Activated CD4-positive, alpha-beta T cell treated with anti-CD3 and anti-CD28 coated beads, Interleukin-2, Interleukin-6, amounts not matched to agents 100 ng/mL and 50 ng/mL, durations not matched to agents 16 hours and 8 hours (primary cell): ENCODE measurements at regions not wholly inside any gene's neighbourhood (a gene's known extent, or its start where the extent isn't known, plus 50 kb on each side); places are given as distances from the start of the nearest gene placed in this dataset.

Source experiments
- DNase-seq: peaks from one replicate; pipeline ENCODE4 v3.0.0-alpha.2; 2020

DNA sequence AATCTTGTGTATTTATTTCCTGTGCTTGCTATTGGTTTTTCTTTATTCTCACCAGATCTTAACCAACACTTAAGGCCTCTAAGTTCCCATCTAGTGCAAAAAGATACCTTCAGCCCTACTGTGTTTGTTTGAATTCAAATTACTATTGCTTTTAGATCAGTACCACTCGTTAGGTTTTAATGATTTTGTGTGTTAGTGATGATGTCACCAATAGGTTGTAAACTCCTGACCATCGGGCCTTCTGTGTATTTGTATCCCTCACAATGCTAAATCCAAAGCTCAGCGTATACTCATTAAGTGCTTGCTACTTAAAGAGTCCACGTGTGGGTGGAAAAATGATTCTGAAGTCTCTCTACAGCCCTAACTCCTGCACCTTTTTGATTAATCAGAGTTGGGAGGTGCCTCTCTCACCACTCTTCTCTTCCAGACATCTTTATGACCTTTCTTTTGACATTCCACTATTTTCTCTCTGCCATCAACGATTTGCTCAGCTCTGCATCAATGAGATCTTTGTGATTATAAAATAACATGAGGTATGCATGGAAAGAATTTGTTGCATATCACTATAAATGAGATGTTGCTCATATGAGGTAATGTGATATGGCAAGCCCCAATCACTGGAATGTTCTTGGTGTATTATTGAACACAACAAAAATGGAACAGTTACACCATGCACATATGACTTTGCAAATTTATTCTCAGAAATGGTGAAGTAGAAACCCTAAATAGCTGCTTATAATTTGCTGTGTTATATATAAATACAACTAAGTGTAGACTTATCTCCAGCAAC lies 55.1 kb upstream of the LAMA2 start:
- DNase-seq, result no peak

DNA sequence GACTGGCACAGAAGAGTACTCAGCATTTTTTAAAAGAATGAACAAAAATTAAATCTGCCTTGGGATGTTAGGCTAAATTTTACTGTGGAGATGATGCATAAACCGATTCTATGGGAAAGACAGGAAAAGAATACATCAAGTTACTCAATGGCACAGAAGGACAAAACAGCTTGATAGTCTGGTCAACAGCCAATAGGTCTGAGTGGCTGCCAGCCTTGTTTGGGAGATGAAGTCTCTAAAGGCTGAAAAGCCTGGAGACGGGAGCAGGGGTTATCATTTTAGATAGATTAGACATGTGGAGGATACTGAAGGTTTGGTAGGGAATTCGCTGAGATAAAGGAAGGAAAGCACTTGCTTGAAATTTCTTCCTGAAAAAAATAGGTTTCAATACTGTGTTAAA lies 56.3 kb upstream of the LAMA2 start:
- no peak for DNase-seq

DNA sequence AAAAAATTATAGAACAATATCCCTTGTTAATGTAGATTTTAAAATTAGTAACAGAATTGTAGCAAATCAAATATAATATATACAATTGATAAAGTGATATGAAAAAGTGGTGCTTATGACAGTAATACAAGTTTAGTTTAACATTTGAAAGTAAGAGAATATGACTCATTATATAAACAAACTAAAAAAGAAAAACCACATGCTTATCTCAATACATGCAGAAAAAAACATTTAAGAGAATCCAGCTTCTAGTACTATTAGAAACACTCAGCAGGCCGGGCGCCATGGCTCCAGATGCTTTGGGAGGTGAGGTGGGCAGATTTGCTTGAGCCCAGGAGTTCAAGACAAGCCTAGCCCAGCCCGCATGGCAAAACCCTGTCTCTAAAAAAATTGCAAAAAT lies 60.7 kb upstream of the LAMA2 start:
- DNase-seq, result no peak

DNA sequence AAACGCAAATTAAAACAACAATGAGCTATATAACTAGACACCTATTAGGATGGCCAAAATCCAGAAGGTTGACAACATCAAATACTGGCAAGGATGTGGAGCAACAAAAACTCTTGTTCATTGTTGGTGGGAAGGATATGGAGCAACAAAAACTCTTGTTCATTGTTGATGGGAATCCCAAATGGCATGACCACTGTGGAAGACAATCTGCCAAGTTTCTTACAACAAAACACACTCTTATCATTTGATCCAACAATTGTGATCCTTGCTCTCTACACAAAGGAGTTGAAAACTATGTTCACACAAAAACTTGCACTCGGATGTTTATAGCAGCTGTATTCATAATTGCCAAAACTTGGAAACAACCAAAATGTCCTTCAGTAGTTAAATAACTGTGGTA lies 61.8 kb upstream of the LAMA2 start:
- DNase-seq, result no peak

DNA sequence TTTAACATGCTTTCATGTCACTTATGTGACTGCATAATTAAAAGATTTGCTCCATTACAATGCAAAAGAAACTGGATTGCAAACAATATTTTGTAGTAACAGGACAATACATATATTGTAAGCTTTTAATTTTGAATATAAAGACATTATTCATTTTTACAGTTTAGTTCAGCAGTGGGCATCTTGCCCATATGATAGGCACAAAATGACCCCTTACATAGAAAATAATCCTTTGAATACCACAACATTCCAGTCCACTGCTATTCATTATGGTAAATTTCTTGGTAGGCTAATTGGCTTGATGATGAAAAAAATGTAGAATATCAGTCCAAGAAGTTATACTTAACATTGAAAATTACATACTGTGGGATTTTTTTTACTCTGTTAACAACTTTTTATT lies 74.1 kb upstream of the LAMA2 start:
- DNase-seq, result no peak

DNA sequence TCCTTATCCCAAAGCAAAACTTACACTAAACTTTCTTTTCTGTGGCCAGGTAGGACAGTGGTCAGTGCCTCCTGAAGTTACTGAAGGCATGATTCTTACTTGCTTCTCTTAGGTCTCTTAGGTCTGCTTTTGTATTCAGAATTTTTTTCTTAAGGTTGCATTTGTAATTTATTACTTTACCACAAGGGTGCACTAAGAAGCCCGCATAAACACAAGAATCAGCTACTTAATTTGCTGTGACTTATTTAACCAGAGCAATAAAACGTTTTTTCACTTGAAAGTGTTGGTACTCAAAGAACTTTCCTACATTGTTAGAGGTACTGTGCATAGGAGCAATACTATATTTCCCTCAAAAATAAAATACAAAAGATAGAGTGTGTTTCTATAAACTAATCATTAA lies 75.4 kb upstream of the LAMA2 start:
- peak; percentile 12 for DNase-seq

DNA sequence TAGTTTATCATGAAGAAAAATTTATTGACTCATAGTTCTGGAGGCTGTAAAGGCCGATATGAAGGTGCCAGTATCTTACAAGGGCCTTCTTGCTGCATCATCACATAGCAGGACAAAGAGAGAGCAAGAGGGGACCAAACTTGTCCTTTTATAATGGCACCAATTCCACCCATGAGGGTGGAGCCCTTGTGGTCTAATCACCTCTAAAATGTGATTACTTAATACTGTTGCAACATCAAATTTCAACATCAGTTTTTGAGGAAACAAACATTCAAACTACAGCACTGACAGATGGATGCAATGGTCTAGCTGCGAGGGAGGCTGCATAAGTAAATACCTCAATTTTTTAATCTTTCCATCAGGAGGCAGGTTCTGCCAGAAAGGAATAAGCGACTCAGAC lies 76.7 kb upstream of the LAMA2 start:
- no peak for DNase-seq

DNA sequence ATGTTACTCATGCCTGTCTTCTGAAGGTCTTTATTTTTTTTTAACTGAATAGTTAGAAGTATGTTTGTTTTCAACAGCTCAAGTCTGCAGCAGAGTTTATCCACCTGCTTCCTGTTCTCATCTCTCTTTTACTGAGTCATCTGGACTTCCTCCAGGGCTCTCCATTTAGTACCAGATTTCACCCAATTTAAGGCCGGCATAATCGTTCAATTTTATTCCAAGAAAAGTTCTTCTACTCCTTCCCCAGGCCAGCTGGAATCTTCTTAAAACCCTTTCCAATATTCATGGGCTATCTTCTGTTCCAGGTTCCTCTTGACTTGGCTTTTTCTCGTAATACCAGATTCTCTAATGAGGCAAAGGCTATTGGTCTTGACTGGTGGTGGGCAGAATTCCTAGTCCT lies 79.0 kb upstream of the LAMA2 start:
- no peak for DNase-seq

DNA sequence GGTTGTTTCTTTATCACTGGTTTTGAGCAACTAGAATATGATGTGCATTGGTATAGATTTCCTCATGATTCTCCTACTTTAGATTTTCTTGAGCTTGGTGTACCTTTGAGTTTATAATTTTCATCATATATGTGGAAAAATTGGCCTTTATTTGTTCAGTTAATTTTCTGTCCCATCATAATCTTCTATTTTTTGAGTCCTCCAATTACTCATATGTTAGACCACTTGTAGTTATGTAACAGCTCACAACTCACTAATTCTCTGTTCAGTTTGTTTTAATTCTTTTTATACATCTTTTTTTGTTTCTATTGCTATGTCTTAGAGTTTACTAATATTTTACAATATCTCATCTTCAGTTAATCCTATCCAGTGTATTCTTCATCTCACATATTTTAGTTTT lies 81.3 kb upstream of the LAMA2 start:
- DNase-seq, result no peak

DNA sequence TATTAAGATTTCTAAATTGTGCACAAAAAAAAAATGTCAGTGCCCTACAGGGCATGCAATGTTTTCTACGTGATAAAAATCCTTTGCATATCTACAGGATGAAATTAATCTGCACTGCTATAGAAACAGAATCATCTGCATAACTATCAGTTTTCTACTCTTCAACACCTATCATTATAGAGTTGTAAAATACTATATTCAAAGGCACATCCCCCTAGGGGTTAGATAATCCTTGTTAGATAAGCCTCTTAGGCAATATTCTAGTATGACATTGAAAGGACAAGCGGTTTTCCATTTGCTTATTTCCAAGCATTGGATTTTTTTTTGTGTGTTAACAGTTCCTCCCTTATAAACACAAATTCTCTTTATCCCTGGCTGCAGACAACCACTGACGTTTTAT lies 98.7 kb upstream of the LAMA2 start:
- DNase-seq, result no peak

DNA sequence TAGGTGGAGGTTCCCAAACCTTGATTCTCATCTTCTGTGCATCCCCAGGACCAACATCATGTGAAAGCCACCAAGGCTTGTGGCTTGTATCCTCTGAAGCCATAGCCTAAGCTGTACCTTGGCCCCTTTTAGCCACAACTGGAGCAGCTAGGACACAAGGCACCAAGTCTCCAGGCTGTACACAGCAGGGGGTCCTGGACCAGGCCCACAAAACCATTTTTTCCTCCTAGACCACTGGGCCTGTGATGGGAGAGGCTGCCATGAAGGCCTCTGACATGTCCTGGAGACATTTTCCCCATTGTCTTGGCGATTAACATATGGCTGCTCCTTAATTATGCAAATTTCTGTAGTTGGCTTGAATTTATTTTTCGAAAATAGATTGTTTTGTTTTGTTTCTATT lies 114.8 kb upstream of the LAMA2 start:
- DNase-seq, result no peak

DNA sequence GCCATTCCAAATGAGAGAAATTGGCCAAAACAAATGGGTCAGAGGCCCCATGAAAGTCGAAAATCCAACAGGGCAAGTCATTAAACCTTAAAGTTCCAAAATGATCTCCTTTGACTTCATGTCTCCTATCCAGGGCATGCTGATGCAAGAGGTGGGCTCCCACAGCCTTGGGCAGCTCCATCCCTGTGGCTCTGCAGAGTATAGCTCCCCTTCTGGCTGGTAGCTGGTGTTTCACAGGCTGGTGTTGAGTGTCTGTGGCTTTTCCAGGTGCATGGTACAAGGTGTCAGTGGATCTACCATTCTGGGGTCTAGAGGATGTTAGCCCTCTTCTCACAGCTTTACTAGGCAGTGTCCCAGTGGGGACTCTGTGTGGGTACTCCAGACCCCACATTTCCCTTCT lies 115.2 kb upstream of the LAMA2 start:
- no peak for DNase-seq

DNA sequence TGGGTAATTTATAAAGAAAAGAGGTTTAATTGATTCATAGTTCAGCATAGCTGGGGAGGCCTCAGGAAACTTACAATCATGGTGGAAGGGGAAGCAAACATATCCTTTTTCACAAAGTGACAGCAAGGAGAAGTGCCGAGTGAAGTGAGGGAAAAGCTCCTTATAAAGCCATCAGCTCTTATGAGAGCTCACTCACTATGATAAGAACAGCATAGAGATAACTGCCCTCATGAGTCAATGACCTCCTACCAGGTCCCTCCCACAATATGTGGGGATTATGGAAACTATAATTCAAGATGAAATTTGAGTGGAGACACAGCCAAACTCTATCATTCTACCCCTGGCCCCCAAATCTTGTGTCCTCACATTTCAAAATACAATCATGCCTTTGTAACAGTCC lies 115.8 kb upstream of the LAMA2 start:
- DNase-seq, result no peak

DNA sequence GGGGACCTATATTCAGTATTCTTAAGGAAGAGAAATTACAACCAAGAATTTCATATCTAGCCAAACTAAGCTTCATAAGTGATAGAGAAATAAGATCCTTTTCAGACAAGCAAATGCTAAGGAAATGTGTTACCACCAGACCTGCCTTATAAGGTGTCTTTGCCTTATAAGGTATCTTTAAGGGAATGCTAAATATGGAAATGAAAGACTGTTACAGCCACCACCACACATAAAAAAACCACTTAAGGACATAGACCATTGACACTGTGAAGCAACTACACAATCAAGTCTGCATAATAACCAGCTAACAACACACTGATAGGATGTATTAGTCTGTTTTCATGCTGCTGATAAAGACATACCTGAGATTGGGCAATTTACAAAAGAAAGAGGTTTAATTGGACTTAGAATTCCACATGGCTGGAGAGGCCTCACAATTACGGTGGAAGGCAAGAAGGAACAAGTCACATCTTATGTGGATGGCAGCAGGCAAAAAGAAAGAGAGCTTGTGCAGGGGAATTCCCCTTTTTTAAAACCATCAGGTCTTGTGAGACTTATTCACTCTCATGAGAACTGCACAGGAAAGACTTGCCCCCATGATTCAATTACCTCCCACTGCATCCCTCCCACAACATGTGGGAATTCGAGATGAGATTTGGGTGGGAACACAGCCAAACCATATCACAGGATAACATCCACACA lies 119.2 kb upstream of the LAMA2 start:
- DNase-seq, result no peak

DNA sequence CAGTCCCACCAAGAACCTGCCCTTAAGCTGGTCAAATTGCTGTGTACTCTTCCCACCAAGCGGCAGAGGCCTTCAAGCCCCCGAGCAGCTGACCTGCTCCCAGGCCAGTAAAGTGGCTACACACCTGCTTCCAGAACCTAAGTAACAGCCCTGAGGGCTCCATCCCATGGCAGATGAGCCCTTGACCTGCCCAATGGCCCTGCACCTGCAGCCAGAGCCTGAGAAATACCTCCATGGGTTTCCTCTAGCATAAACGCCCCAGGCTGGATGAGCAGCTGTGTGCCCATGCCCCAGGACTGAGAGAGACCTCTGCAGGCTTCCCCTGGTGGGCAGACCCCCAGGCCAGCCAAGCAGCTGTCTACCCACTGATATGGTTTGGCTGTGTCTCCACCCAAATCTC lies 123.0 kb upstream of the LAMA2 start:
- no peak for DNase-seq

DNA sequence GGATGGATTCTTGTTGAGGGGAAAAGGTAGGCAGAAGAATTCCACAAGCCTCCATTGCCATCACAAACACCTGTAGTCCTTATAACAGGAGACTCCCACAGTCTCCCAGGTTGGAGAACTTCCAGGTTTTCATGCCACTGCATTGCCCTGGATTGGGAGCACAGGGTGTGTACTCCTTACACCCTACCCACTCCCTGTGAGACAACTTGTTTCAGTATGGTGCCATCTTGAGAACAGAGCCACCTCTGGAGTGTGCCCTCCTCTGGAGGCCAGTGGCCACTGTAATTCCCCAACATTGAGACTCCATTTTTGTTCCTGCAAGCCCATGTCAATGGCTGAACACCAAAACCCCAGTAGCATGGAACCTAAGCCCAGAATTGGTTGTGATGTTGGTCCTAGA lies 123.5 kb upstream of the LAMA2 start:
- DNase-seq, result no peak

DNA sequence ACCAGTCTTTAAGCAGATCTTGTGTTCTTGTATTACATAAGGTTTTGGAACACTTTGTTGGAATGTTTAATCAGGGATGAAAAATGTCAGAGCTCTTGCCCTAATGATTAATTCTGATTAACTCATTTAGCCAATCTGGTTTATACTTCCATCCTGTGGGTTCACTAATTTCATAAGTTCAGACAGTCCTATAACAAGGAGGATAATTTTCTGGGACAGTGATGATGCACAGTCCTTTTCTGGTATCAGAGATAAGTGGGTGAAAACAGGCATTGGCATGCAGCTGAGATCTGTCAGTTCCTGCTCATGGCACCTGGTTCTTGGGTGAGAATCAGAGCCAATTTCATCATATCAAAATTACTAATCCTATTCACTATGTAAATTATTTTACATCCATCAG lies 125.0 kb upstream of the LAMA2 start:
- no peak for DNase-seq

DNA sequence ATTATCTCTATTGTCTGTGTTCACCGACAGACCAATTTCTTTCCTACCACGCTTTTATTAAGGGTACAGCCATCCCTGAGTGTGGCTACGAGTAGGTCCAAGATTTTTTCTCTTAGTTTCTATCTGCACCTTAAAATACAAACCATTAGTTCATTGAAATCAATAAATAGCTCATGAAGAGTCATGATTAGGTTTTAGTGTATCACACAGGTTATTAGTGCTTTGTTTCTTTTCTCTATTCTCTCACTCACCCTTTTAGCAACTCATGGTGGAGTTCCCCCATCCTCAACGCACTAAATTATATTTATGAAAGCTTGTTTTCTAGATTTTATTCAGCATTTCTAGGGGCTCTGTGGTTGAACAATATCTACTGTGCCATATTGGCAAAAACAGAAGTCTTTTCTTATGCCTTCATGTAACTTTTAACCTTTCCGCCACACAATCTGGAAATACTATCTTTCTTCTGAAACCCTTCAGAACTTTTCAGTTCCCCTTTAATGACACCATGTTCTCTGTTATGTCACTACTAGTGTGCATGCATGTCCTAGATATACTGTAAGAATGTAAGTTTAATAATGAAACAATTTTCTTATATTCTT lies 128.2 kb upstream of the LAMA2 start:
- peak; percentile 1 for DNase-seq

DNA sequence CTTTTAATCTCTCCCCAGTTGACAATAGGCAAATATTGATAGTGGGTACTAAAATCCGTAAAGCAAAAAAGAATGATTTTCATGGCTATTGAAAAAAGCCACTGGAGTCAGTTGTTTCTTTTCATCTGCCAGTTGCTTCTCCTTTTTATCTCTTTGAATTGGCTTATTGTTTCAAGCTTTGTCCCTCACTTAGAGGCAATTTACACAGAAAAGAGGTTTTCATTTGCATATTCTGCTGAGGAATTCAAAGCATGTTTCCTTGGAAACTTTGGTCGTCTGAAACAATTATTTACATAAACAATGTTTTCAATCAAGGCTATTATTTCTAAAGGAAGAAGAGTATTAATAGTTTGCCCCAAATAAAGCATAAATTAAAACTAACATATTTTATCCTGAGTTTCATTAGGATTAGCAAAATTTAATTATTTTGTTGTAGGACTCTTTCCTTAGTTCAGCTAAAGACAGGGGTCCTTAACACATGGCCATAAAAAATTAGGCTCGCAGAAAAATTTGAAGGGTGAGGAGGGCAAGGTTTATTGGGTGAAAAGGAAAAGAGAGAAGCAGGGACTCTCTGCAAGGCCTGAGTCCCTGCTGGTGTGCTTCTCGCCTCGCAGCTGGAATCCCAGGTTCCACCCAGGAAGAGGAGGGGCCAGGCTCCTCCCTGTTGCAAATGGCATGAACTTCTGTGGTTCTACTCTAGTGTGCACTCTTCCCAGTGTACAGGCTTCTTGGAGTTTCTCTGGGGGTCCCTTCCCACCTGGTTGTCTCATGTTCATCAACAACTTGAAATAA lies 138.8 kb upstream of the LAMA2 start:
- DNase-seq, result no peak

DNA sequence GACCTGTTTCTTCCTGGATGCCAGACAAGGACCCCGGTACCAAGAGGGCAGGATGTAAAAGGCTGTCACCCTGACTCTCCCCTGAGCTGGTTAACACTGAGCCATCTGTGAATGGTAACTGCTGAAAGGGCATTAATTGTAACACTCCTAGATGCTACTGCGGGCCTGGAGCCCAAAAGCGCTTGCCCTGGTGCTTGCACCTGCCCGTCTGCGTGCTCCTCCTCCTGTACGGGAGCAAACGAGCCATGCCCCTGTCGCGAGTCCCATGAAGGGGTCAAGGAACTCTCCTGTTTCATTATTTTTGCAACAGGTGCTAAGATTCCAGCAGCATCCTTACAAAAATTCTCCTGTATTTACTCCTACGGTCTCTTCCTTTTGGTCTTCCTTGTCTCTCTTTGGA lies 140.0 kb upstream of the LAMA2 start:
- DNase-seq, result no peak

DNA sequence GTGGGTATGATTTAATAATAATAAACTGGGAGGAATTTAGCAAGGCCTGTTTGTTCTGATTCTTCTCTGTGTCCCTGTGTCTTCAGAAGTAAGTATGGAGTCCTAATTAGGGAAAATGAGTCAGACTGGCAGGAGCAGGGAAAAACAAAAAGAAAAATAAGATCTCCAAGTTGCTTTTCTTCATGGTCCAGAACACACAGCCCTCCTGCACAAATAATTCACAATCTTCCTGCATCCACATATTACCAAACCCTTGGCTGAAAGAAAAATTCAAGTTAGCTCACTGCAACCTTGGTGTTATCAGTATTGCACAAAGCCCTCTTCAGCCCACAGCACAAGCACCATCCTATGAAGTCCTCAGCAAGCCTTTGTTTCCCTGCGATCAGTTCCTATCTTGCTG lies 142.0 kb upstream of the LAMA2 start:
- DNase-seq, result no peak

DNA sequence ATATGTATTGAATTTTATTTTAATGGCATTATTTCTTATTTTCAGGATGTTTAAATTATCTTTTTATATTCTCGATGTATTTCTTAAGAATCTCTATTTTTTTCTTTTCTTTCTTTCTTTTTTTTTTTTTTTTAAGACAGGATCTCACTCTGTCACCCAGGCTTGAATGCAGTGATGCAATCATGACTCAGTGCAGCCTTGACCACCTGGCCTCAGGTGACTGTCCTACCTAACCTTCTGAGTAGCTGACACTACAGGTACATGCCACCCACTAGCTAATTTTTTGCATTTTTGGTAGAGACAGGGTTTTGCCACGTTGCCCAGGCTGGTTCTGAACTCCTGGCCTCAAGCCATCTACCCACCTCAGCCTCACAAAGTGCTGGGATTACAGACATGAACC lies 143.8 kb upstream of the LAMA2 start:
- DNase-seq, result no peak

DNA sequence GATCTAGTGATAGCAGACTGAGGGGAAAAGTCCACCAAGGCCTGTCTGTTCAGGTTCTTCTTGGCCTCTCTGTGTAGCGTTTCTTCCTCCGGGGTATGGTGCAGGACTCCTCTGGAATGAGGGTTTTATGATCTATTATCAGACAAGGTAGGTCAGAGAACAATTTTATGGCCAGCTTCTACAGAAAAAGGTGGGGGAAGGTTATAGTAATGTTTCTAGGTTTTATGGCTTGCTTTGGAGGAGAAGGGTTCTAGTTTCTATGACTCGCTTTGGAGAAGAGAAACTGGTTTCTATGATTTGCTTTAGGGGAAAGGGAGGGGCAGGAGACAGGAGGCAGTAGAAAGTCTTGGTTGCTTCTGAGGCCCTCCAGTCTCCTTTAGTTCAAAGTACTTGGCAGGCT lies 144.8 kb upstream of the LAMA2 start:
- DNase-seq, result no peak

DNA sequence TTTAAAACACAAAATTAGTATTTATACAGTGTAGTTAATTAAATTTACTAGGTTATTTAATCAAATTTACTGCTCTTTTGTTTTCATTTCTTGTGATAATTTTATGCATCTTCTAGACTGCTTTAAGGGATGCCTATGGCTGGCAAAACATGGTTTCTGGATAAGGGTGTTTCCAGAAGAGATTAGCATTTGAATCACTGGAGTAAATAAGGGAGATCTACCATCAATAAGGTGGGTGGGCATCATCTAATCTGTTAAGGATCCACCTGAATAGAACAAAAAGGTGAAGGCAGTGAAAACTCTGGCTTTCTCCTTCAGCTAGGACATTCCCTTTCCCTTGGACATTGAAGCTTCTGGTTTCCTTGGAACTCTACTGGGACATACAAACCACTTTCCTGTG lies 146.2 kb upstream of the LAMA2 start:
- DNase-seq, result no peak
